KMS-11 (cell line): ENCODE measurements at regions not wholly inside any gene's neighbourhood (a gene's known extent, or its start where the extent isn't known, plus 50 kb on each side); places are given as distances from the start of the nearest gene placed in this dataset.

Experiments used
- H2AFZ ChIP-seq: fragments of 200-600 bp; sonication (generic); 2 replicates; pipeline ENCODE4 v1.6.1; 2016; ENCODE audit warnings: antibody characterized with exemption, mixed run types, low read depth
- H3K27ac ChIP-seq: fragments of 200-600 bp; sonication (generic); 2 replicates; pipeline ENCODE4 v1.6.1; 2016; ENCODE audit warnings: mild to moderate bottlenecking, mixed run types
- H3K27me3 ChIP-seq: fragments of 200-600 bp; sonication (generic); 2 replicates; pipeline ENCODE4 v1.6.1; 2017; ENCODE audit warnings: mild to moderate bottlenecking, low read depth, mixed run types, moderate library complexity; ENCODE audit not compliant: insufficient read depth
- H3K36me3 ChIP-seq: fragments of 200-600 bp; sonication (generic); 2 replicates; pipeline ENCODE4 v1.6.1; 2017; ENCODE audit warnings: mild to moderate bottlenecking, mixed run types; ENCODE audit not compliant: insufficient read depth
- H3K4me1 ChIP-seq: fragments of 200-600 bp; sonication (generic); 2 replicates; pipeline ENCODE4 v1.6.1; 2016; ENCODE audit warnings: mild to moderate bottlenecking, low read depth, mixed run types; ENCODE audit not compliant: poor library complexity, severe bottlenecking
- H3K4me2 ChIP-seq: fragments of 200-600 bp; sonication (generic); 2 replicates; pipeline ENCODE4 v1.7.0; 2016; ENCODE audit warnings: mild to moderate bottlenecking, mixed run types
- H3K4me3 ChIP-seq: fragments of 200-600 bp; sonication (generic); IDR thresholded peaks from 2 replicates; pipeline ENCODE4 v1.6.1; 2017; ENCODE audit warnings: low read depth, low read length, mixed read lengths; ENCODE audit not compliant: insufficient read depth
- H3K79me2 ChIP-seq: fragments of 200-600 bp; sonication (generic); 2 replicates; pipeline ENCODE4 v1.6.1; 2016; ENCODE audit warnings: low read depth, mixed run types; ENCODE audit not compliant: insufficient read depth
- H3K9ac ChIP-seq: fragments of 200-600 bp; sonication (generic); 2 replicates; pipeline ENCODE4 v1.6.1; 2016; ENCODE audit warnings: mild to moderate bottlenecking, mixed run types
- H4K20me1 ChIP-seq: fragments of 200-600 bp; sonication (generic); 2 replicates; pipeline ENCODE4 v1.6.1; 2016; ENCODE audit warnings: mild to moderate bottlenecking, mixed run types; ENCODE audit not compliant: insufficient read depth
- TF ChIP-seq, protein P1 (sequence below): fragments of 200-600 bp; sonication (generic); conservative IDR thresholded peaks from 2 replicates; pipeline ENCODE4 v1.6.1; 2017; ENCODE audit warnings: low read depth, mild to moderate bottlenecking, antibody characterized with exemption, low read length, moderate library complexity, mixed read lengths

DNA sequence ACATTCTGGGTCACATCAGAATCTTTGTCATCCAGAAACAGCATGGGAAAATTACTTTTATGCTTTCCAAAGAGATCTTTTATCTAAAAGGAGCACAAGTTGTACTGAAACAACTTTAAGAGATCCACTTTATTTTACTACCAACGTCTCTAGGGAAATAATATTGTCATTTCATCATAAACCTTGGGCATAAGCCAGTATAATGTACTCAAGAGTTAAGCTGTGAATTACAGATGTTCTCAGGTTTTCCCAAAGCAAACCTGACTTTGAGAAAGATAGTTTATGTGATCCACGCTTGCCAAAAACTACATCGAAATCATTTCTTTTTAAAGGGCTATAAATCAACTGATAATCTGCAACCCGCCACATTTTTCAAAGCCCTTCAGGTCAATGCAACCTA lies 124.1 kb upstream of the CRBN start:
- no peak overlapping the region for H3K4me3 ChIP-seq
- no peaks in the 10 kb centered on the region for H4K20me1 ChIP-seq
- H3K9ac ChIP-seq = no peak overlapping the region
- no peaks in the 10 kb centered on the region for H3K4me1 ChIP-seq
- H3K4me2 ChIP-seq = no peak overlapping the region
- H3K27me3 ChIP-seq = no peaks in the 10 kb centered on the region
- TF ChIP-seq, protein P1, sequence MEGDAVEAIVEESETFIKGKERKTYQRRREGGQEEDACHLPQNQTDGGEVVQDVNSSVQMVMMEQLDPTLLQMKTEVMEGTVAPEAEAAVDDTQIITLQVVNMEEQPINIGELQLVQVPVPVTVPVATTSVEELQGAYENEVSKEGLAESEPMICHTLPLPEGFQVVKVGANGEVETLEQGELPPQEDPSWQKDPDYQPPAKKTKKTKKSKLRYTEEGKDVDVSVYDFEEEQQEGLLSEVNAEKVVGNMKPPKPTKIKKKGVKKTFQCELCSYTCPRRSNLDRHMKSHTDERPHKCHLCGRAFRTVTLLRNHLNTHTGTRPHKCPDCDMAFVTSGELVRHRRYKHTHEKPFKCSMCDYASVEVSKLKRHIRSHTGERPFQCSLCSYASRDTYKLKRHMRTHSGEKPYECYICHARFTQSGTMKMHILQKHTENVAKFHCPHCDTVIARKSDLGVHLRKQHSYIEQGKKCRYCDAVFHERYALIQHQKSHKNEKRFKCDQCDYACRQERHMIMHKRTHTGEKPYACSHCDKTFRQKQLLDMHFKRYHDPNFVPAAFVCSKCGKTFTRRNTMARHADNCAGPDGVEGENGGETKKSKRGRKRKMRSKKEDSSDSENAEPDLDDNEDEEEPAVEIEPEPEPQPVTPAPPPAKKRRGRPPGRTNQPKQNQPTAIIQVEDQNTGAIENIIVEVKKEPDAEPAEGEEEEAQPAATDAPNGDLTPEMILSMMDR = no peak
- no peaks in the 10 kb centered on the region for H3K36me3 ChIP-seq
- no peaks in the 10 kb centered on the region for H3K79me2 ChIP-seq
- H3K27ac ChIP-seq = no peak overlapping the region
- no peak overlapping the region for H2AFZ ChIP-seq

- Histone ChIP-seq H3K9ac (no peak overlapping the region), H3K4me3 (no peak overlapping the region), H3K4me2 (no peak overlapping the region), H3K79me2 (no peaks in the 10 kb centered on the region), H4K20me1 (no peaks in the 10 kb centered on the region), H2AFZ (no peak overlapping the region), H3K27me3 (no peaks in the 10 kb centered on the region), H3K36me3 (no peaks in the 10 kb centered on the region), H3K4me1 (no peaks in the 10 kb centered on the region), H3K27ac (no peak overlapping the region)
- TF ChIP-seq, protein P1 = no peak
Observed at GRCh38 chr3:3302964-3303363, 123.5 kb upstream of the CRBN start.

GRCh38 chr3:3301476-3301875 lies 122.0 kb upstream of the CRBN start:
- Histone ChIP-seq H3K4me2 (no peak overlapping the region), H2AFZ (no peak overlapping the region), H3K36me3 (no peaks in the 10 kb centered on the region), H3K9ac (no peak overlapping the region), H3K79me2 (no peaks in the 10 kb centered on the region), H3K4me1 (no peaks in the 10 kb centered on the region), H3K27me3 (no peaks in the 10 kb centered on the region), H3K27ac (no peak overlapping the region), H4K20me1 (no peaks in the 10 kb centered on the region), H3K4me3 (no peak overlapping the region)
- TF ChIP-seq, protein P1 = no peak

DNA sequence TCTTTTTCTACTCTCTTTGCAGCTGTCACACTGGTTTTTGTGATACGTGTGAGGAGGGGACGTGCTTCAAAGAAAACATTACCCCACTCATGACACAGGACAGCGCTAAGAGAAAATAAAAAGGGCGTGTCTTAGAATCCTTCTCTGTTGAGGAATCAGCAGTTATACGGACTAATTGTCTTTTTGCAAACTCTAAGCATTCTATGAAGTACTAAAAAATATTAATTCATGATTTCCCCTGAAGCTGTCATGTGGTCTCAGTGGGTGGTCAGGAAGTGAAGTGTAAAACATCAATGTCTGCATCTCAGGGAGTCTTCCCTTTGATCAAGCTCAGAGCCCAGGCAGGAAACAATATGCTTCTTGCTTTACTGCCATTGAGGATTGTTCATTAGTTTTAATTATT lies 117.5 kb upstream of the CRBN start:
- no peaks in the 10 kb centered on the region for H3K79me2 ChIP-seq
- no peak overlapping the region for H3K4me2 ChIP-seq
- H3K36me3 ChIP-seq = no peaks in the 10 kb centered on the region
- no peaks in the 10 kb centered on the region for H3K27me3 ChIP-seq
- H3K4me1 ChIP-seq = no peaks in the 10 kb centered on the region
- TF ChIP-seq, protein P1 = no peak
- no peak overlapping the region for H2AFZ ChIP-seq
- no peaks in the 10 kb centered on the region for H4K20me1 ChIP-seq
- no peak overlapping the region for H3K27ac ChIP-seq
- H3K4me3 ChIP-seq = no peak overlapping the region
- no peak overlapping the region for H3K9ac ChIP-seq
